Ammon's horn (tissue), 1 donor: ENCODE measurements at regions not wholly inside any gene's neighbourhood (a gene's known extent, or its start where the extent isn't known, plus 50 kb on each side); places are given as distances from the start of the nearest gene placed in this dataset.

Experiments
- DNase-seq: peaks from one replicate; pipeline ENCODE4 v3.0.0-alpha.2; 2016; ENCODE audit warnings: low spot score

DNA sequence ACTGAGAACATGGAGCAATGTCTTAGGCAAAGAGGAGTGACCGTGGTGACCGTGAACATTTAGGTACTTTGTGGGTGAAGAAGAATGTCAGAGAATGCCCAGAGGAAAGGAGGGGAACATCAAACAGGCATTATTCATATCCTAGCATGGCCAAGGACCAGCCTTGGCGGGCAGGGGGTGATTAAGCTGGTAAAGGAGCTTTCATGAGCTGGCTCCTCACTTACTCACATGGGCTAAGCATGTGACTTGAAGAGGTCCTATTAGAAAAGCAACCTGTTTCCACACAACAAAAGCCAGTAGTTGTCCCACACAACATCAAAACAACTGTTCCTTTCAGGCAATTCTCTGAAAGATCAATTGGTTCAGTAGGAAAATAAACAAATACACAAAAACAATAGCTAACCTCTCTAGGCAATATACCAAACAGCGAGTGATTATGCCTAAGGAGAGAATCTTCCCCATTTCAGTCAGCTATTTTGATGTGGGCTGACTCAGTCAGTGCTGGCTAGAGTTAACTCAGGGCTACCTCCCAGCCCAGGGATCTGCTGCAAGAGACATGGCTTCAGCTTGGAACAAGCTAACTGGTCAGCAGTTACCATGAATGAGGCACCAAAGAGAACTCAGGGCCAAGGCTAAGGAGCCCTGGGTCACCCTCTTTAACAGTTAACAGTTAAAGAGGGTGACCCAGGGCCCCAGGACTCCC, 283.5 kb downstream of the ARHGAP12 start:
- DNase-seq = no peak

DNA sequence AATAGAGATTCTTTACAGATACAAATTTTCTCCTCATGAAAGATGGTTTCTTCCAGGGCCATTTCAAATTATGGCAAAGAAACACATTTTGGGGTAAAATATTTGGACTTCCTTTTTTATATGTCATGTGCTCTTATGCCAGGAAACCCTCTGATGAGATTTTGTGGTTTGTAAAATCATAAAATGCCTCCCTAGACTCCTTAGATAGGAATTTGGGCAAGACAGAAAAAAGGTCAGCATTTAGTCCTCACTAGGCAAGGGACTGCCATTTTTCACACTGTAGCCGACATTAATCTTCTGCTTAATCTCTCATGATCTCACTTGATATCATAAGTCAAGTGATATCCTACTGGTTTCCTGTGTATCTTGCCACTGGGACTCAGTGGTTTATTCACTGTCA, 286.4 kb downstream of the ARHGAP12 start:
- DNase-seq = no peak

DNA sequence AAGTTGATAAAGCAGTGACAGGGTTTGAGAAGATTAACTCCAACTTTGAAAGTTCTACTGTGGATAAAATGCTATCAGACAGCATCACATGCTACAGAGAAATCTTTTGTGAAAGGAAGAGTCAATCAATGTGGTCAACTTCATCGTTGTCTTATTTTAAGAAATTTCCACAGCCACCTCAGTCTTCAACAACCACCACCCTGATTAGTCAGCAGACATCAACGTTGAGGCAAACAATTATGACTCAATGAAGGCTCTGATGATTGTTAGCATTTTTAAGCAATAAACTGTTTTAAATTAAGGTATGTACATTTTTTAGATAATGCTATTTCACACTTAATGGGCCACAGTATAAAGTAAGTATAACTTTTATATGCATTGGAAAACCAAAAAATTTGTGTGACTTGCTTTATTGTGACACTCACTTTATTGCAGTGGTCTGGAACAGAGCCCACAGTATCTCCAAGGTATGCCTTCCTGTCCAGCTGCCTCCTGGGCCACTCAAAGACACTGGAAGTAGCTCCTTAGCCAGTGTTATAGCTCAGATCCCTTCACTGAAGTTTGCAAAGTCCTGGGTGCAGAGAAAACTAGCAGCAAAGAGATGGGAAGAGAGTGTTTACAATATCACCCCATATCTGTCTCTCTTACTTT, 293.1 kb downstream of the ARHGAP12 start:
- DNase-seq = no peak

DNA sequence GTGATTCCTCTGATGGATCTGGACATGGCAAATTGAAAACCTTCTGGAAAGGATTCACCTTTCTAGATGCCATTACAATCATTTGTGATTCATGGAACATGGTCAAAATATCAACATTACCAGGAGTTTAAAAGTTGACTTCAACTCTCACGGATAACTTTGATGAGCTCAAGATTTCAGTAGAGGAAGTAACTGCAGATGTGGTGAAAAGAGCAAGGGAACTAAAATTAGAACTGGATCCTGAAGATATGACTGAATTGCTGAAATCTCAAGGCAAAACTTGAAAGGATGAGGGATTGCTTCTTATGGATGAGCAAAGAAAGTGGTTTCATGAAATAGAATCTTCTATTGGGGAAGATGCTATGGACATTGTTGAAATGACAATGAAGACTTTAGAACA, 293.6 kb downstream of the ARHGAP12 start:
- DNase-seq = no peak

DNA sequence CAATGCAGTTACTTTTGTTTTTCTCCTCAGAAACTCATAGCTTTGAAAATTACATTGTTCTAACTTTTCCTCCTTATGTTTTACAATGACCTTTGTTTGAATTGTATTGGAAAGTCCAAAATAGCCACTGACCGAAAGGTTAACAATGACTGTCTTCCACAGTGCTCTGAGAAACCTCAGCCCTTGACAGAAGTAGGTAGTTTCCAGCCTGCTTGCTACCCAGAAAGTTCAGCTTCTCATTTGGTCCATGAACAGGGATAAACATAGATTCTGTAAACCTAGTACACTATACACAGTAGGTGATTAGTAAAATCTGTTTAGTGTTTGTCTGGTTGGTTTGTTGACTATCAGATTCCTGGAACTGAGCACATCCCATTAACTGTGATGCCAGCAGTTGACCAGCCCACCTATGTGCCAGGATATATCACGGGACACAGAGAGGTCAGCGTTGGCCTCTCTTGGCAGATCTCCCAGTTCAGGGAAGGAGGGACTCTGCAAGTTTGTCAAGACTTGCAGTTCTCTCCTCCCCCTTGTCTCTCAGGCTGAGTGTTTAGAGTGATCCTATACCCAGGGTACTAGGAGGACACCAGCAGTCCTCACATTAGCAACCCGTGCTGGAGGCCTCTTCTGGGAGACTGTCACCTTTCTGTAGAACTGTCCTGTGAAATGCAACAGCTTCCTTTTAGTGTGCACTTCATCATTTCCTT, 297.6 kb downstream of the ARHGAP12 start:
- DNase-seq = no peak

DNA sequence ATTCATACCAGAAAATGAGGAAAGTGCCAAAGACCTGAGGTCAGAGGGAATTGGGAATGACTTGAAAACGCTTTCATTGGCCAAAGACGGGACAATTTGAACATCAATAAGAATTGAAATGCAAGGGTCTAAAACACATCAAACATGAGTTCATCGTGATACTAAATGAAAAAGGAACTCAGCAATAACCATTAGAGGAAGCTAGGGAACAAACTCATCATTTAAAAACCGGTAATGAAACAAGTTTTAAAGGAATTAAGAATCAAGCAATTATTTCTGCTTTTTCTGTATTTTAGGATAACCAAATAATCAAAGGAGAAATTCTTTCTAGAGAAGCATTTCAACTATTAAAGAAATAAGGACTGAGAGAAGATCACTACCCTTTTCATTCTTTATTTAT, 303.1 kb downstream of the ARHGAP12 start:
- no peak for DNase-seq

DNA sequence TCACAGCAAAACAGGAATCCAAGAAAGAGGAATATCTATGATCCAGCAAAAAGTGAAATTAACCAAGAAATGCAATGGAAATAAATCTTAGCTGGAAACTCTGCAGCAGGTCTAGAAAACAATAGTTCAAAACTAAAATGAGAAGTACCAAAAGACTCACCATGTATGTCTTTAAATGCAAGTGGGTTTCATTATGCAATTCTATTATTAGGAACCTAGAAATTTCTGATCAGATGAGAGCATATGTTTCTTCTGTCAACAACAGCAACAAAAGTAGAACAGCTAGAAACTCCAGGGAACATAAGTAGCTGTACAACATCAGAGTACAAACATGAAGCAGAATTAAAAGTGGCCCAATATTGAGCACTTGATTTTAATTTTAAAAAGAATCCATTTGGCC, 304.0 kb downstream of the ARHGAP12 start:
- no peak for DNase-seq

DNA sequence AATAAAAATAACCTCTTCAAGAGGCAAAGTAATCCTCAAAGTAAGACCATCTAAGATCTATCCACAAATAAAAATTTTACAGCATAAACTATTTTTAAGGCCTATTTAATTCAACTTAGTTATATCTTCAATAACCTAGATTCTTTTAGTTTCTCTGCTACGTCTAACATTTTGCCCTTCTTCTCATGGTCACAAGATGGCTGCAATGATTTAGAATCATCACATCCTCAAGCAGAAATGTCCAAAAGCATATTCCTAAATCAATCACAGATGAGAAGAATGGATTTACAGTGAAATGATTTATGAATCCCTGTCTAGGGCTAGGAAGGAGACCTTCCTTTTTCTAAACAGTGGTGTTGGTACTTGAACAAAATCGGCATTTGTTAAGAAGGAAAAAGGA, 304.7 kb downstream of the ARHGAP12 start:
- DNase-seq = no peak

DNA sequence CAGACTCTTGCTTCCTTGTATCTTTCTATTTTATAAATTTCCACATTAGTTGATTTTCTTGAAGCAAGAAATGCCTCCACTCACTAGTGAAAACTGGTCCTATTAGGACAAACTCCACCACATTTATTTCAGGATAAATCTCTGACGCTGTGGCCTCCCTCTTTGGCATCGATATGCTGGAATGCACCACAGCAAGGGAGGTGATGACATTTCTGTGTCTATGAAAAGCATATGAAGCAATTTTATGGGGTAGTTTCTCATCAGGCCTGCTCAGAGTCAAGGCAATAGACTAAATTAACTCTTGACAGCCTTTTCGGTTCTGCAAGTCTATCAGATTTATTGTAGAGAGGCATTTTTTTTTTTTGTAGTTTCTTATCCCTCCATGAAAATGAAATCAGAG, 304.4 kb downstream of the ZEB1 start:
- no peak for DNase-seq

DNA sequence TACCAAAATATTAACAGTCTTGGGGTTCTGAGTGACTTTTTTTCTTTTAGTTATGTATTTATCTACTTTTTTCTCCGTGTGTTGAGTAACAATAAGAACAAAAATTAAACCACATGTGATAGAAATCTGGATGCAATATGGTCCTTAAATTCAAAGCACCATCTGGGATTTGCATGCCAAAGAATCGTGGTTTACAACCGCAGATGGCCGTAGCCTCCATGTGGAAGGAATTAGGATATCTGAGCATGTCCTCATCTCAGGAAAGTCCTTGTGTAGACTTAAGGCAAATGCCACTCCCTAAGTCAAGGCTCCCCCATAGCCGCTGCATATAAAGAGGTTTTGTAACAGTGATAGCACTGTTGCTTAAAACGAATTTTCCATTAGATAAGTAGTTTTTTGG, 304.0 kb downstream of the ZEB1 start:
- no peak for DNase-seq

DNA sequence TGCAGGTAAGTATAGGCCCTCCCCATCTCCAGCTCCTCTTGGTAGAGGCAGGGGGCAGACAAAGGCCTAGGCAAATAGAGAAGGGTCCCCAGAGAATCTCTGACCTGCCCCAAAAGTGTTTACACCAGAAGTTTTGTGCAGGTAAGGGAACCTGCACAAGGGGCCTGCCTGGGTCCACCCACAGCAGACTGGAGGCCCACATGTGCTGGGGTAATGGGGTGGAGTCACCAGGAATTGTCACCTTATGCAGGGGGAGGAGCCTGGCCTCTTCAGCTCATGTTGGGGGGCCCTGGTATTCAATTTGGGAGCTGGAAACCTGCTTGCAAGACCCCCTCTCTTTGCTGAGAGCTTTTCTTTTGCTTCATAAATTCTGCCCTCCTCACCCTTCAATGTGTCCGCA, 302.7 kb downstream of the ZEB1 start:
- no peak for DNase-seq

DNA sequence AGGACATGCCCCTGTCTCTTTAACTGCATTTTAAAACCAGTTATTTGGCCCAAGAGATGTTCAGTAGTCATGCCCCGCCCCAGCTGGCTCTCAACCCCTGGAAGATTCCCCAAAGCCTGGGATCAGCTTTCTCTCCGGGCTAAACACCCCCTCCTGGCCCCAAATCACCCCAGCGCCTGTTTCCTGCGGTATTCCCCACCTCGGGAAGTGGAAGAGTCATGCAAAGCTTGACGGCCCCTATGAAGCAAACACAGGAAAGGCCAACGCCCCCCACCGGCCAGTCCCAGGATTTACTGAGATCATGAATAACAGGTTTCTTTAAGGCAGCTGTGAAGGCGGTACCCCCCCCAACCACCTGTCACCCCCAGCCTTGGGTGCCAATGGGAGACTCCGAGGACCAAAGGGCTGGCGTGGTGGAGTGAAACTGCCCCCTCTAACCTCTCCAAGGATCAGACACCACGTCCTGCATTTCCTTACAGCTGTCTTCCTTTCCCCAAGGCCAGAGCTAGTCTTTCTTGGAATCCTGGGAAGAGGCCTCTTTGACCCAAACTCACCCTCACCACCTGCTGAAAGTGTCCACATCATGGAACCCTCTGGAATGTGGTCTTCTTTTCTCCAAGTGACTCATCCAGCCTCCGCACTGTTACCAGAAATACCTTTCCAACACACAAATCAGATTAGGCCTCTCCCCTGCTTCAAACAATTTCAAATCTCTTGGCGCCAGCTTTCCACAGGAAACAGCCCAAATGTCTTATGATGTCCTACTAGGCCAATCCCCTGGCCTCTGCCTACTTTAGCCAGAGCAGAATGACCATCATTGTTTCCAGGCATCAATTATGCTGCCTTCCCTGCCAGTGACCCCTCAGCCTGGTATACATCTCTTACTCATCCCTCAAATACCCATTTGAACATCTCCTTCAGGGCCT, 301.5 kb downstream of the ZEB1 start:
- no peak for DNase-seq

DNA sequence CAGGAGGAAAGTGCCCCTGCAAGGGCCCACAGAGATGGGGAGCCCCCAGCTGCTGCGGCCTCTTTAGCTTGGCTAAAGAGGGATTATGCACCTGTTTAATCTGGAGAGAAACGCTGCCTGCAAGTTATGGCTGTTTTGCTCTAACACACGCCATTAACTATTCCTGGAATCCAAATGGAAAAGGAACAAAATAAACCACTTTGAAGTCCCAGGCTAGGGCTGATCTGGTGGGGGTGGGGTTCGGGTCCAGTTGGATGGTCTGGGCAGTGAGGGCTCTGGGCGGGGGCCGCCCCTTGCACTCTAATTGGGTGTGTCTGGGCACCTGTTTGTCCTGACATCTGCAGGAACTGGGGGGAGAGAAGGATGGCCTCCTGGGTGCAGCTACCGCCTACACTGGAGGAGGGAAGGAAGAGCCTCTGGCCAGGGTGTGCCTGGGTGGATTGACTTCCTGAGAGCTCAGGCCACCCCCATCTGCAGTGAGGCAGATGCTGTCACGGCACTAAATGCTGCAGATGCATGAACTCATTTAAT, 300.6 kb downstream of the ZEB1 start:
- DNase-seq = no peak

DNA sequence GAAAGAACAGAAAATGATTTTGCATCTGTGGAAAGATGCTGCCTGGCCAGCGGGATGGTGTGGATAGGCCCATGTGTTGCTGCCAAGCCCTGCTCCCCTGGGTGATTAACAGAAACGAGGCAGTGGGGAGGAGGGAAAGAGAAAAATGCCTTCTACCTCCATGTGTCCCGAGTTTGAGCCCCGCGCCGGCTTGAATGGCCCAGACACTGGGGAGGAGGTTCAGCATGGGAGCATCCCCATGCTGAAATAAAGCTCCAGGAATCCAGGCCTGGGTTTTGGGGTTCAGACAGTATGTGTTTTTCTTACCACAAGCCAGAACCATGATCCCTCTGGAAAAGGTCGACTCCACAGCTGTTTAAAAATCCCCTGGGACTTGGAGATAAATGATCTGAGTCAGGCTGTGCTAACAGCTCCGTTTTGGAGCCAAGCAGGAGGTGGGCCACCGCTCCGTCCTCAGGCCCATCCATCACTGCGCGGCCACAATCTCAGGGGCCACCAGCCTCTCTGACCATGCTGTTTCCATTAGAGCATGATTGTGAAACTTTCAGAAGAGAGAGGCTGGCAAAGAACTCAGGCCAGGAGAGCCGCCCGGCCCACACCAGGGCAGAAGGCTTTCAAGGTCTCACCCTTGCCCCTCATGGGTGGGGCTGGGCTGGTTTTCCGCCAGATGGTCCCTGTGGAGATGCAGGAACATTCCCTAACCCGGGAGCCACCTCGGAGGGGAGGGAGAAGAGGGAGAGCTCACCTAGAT, 299.7 kb downstream of the ZEB1 start:
- DNase-seq = no peak

DNA sequence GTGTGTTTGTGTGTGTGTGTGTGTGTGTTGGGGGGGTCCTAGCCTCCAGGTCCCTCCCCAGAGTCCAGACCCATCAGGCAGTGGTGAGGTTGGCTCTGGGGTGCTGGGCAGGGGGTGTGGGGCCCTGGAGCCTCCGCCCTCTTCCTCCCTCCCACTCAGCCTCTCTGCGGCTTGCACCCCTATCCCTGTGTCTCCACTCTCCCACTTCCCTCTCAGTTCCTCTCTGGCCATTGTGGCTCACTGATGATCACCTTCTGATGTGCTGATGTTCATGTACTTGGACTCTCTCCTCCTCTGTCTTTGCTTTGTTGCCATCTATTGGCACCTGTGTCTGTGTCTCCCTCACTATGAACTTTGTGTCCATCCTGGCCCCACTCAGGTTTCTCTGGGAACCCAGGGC, 298.7 kb downstream of the ZEB1 start:
- no peak for DNase-seq

DNA sequence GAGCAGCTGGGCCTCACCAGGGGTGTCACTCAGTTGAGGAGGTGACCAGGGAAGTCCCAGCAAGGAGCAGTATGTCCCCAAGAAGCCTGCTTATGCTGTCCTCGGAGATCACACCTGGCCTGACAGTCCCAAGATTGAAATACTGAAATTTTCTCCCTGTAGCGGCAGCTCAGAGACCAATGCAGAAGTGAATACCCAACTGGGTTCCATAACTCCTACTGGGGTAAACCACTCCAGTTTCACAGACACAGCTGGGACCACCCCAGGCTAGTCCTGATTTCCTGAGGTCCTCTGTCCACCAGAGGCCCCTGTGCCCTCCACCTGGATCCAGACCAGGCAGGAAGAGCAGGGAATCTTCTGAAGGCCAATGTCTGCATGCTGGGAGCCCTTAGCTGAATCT, 298.1 kb downstream of the ZEB1 start:
- DNase-seq = no peak

DNA sequence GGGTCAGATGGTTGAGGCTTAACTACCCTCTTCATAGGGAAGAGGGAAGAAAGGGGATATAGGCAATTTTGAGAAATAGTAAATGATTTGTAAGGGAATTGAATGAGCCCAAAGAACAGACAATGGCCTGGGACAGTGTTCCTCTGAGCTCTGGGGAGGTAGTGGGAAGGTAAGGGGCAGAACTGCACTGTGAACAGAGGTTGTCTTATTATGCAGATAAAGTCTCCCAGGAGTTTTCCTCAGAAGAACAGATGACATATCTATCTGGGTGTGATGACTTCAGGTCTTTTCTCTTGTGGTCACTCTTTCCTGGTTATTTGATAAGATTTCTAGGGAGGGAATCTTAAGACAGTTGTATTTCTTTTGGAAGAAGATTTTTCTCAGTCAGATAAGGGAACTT, 296.1 kb downstream of the ZEB1 start:
- no peak for DNase-seq

DNA sequence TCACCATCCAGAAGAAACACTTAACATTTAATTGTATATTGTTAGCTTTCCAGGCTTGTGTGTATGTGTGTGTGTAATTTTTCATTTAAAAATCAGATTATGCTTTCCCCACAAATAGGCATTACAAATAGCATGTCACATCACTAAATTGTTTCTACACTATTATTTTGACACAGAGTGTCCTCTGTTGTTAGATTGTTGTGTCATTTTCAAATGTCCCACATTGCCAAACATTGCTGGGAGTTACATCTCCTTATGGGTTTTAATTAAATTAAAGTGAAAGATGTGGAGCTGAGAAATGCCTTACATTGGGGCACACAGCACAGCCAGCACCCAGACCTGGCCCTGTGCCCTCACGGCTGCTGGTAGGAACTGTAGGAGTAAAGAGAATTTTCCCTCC, 295.6 kb downstream of the ZEB1 start:
- no peak for DNase-seq

DNA sequence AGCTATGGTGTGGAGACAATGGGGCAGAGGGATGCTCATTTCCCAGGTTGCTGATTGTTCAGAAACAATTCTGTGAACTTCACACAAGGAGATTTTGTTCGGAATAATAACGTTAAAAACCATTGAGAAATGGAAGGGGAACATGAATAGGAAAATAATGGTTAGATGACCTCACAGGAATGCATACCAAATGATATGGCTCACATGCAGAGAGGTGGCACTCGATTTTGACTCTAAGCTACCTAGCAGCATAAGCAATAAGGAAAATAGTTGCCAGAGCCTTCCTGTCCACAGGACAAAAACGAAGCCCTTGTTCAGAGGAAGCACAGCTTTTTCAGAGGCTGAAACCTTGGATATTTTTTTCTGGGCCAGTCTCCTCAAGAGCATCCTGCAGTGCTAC, 293.1 kb downstream of the ZEB1 start:
- no peak for DNase-seq

DNA sequence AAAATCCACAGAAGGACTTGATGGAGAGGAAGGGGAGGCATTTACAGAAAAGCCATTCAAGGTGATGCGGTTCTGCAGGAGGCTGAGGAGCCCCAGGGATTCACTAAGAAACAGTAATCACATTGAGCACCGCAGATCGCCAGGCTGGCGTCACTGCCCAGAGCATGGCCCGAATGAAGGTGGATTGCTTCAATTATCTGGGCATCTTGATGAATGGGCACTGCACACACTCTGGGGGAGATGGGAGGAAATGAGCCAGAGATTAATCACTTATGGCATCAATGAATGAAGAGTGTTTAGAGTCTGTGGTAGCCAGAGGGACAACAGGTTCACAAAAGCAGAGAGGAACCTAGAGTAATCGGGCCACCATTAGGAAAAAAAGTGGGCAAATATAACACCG, 292.1 kb downstream of the ZEB1 start:
- DNase-seq = no peak

DNA sequence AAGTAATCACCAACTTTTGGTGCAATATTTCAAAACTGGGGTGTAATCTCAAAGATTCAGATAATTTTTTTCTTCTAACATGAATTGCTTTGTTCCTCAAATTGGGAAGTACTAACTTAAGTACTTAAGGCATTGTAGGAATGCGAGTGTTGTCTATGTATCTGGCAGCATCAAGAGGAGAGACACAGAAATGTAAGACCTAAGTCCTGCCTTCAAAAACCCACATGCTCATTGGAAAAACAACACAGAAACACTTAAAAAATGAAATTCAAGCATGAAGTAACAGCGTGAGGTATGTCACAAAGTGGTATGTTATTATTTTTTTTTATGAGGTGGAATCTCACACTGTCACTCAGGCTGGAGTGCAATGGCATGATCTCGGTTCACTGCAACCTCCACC, 288.5 kb downstream of the ZEB1 start:
- no peak for DNase-seq
